SK-N-SH (cell line): ENCODE measurements at regions not wholly inside any gene's neighbourhood (a gene's known extent, or its start where the extent isn't known, plus 50 kb on each side); places are given as distances from the start of the nearest gene placed in this dataset.

ENCODE experiments used
- CTCF ChIA-PET: fragments of 300-600, 350-600 bp; formaldehyde crosslinking; extraction: SDS; loops from one replicate; lab custom pipeline; 2021; lab: Yijun Ruan, JAX
- POLR2A ChIA-PET: fragments of 350-600 bp; sonication (Branson Sonifier 250); formaldehyde crosslinking; extraction: SDS; loops from one replicate; lab custom pipeline; 2020; ENCODE audit warnings: antibody characterized with exemption, inconsistent platforms; lab: Yijun Ruan, JAX
- DNase-seq: peaks from one replicate; pipeline ENCODE4 v3.0.0; 2012
- H2AFZ ChIP-seq: fragments of 200-600 bp; sonication (generic); 2 replicates; pipeline ENCODE4 v1.8.1; 2016; ENCODE audit warnings: antibody characterized with exemption, mild to moderate bottlenecking, low read depth
- H3F3A ChIP-seq: fragments of 200-600 bp; sonication (generic); replicated peaks from 2 replicates; pipeline ENCODE3; 2016; ENCODE audit warnings: antibody characterized with exemption, mild to moderate bottlenecking; ENCODE audit not compliant: insufficient read depth
- H3K27ac ChIP-seq, 2 experiments: fragments of 200-500 bp in 1 of 2; fragments of 200-600 bp in 1 of 2; sonication (Bioruptor generic) in 1 of 2; sonication (generic), shearing (Covaris generic) in 1 of 2; 2 replicates each; pipeline versions ENCODE4 v1.5.1 to v1.6.1; 2014 to 2016; ENCODE audit warnings: low read depth in 2 of 2, inconsistent platforms in 1 of 2, low read length in 1 of 2, mild to moderate bottlenecking in 1 of 2, mixed read lengths in 1 of 2
- H3K27me3 ChIP-seq: fragments of 200-600 bp; sonication (generic), shearing (Covaris generic); 2 replicates; pipeline ENCODE4 v1.6.1; 2016; ENCODE audit warnings: mixed run types; ENCODE audit not compliant: insufficient read depth
- H3K36me3 ChIP-seq, 2 experiments: fragments of 200-500 bp in 1 of 2; fragments of 200-600 bp in 1 of 2; sonication (Bioruptor generic) in 1 of 2; sonication (generic) in 1 of 2; replicated peaks in 1 of 2; 2 replicates each; pipeline versions ENCODE3 to v1.5.1; 2014 to 2016; ENCODE audit warnings: low read length in 1 of 2, mild to moderate bottlenecking in 1 of 2; ENCODE audit not compliant: insufficient read depth in 2 of 2, control insufficient read depth in 1 of 2
- H3K4me1 ChIP-seq, 2 experiments: fragments of 200-500 bp in 1 of 2; fragments of 200-600 bp in 1 of 2; sonication (Bioruptor generic) in 1 of 2; sonication (generic), shearing (Covaris generic) in 1 of 2; 2 replicates each; pipeline versions ENCODE4 v1.5.1 to v1.6.1; 2014 to 2016; ENCODE audit warnings: low read depth in 1 of 2, low read length in 1 of 2, mixed run types in 1 of 2; ENCODE audit not compliant: insufficient read depth in 2 of 2, control insufficient read depth in 1 of 2
- H3K4me2 ChIP-seq: fragments of 200-600 bp; sonication (generic), shearing (Covaris generic); 2 replicates; pipeline ENCODE4 v1.6.1; 2017; ENCODE audit warnings: mixed run types
- H3K4me3 ChIP-seq, 2 experiments: fragments of 200-500 bp in 1 of 2; fragments of 200-600 bp in 1 of 2; sonication (Bioruptor generic) in 1 of 2; sonication (generic), shearing (Covaris generic) in 1 of 2; 2 replicates each; pipeline versions ENCODE4 v1.5.1 to v1.8.1; 2014 to 2016; ENCODE audit warnings: low read depth in 2 of 2, inconsistent platforms in 1 of 2, low read length in 1 of 2, mild to moderate bottlenecking in 1 of 2, mixed read lengths in 1 of 2, moderate library complexity in 1 of 2
- H3K79me2 ChIP-seq: fragments of 200-600 bp; sonication (generic); 2 replicates; pipeline ENCODE4 v1.8.1; 2017; ENCODE audit warnings: mild to moderate bottlenecking; ENCODE audit not compliant: insufficient read depth
- H3K9ac ChIP-seq: fragments of 200-600 bp; sonication (generic); 2 replicates; pipeline ENCODE4 v1.6.1; 2017; ENCODE audit warnings: mixed run types
- H3K9me2 ChIP-seq: fragments of 200-600 bp; sonication (generic); 2 replicates; pipeline ENCODE4 v1.6.1; 2017; ENCODE audit warnings: mixed run types
- H3K9me3 ChIP-seq: fragments of 200-600 bp; sonication (generic); 2 replicates; pipeline ENCODE4 v1.6.1; 2017; ENCODE audit warnings: mixed run types, mild to moderate bottlenecking, moderate library complexity
- H4K20me1 ChIP-seq: fragments of 200-600 bp; sonication (generic); 2 replicates; pipeline ENCODE4 v1.6.1; 2017; ENCODE audit warnings: mild to moderate bottlenecking, mixed run types; ENCODE audit not compliant: insufficient read depth
- ELF1 ChIP-seq: IDR thresholded peaks from 2 replicates; pipeline ENCODE4 v1.4.0; 2012
- EP300 ChIP-seq, 2 experiments: IDR thresholded peaks; 2 replicates each; pipeline versions ENCODE4 v1.4.0 to v1.6.1; 2012; ENCODE audit warnings: borderline replicate concordance in 1 of 2, low read depth in 1 of 2, low read length in 1 of 2
- FOXM1 ChIP-seq: IDR thresholded peaks from 2 replicates; pipeline ENCODE4 v1.4.0; 2012; ENCODE audit warnings: low read depth, mild to moderate bottlenecking
- GABPA ChIP-seq: IDR thresholded peaks from 2 replicates; pipeline ENCODE4 v1.4.0; 2012; ENCODE audit warnings: low read depth, mild to moderate bottlenecking
- JUND ChIP-seq: IDR thresholded peaks from 2 replicates; pipeline ENCODE4 v1.4.0; 2012
- MEF2A ChIP-seq: IDR thresholded peaks from 2 replicates; pipeline ENCODE4 v1.4.0; 2012; ENCODE audit warnings: low read depth, borderline replicate concordance
- NFIC ChIP-seq: IDR thresholded peaks from 2 replicates; pipeline ENCODE4 v1.4.0; 2012; ENCODE audit warnings: borderline replicate concordance
- NRF1 ChIP-seq: IDR thresholded peaks from 2 replicates; pipeline ENCODE4 v1.6.1; 2012; ENCODE audit warnings: low read depth, mild to moderate bottlenecking, low read length
- POLR2AphosphoS5 ChIP-seq: IDR thresholded peaks from 2 replicates; pipeline ENCODE4 v1.6.1; 2012; ENCODE audit warnings: low read depth, low read length
- RCOR1 ChIP-seq: fragments of 150-350 bp; IDR thresholded peaks from 2 replicates; pipeline ENCODE4 v1.6.1; 2017; ENCODE audit warnings: antibody characterized with exemption, low read length
- RFX5 ChIP-seq: IDR thresholded peaks from 2 replicates; pipeline ENCODE4 v1.6.1; 2012; ENCODE audit warnings: mild to moderate bottlenecking, improper control_type of control experiment, low read length
- RXRA ChIP-seq: IDR thresholded peaks from 2 replicates; pipeline ENCODE4 v1.4.0; 2012; ENCODE audit warnings: low read depth, mild to moderate bottlenecking, borderline replicate concordance
- SIN3A ChIP-seq: IDR thresholded peaks from 2 replicates; pipeline ENCODE4 v1.6.1; 2012; ENCODE audit warnings: low read depth, mild to moderate bottlenecking, low read length, moderate library complexity, borderline replicate concordance
- SMC3 ChIP-seq: IDR thresholded peaks from 2 replicates; pipeline ENCODE4 v1.6.1; 2012; ENCODE audit warnings: low read depth, low read length, improper control_type of control experiment
- TAF1 ChIP-seq: IDR thresholded peaks from 2 replicates; pipeline ENCODE4 v1.6.1; 2012; ENCODE audit warnings: low read depth, mild to moderate bottlenecking, low read length, moderate library complexity, borderline replicate concordance
- TEAD4 ChIP-seq: IDR thresholded peaks from 2 replicates; pipeline ENCODE4 v1.4.0; 2012; ENCODE audit warnings: mild to moderate bottlenecking, borderline replicate concordance; ENCODE audit not compliant: insufficient read depth
- WGBS: methylation state at CpG from one replicate; pipeline ENCODE4 v1.1.6; 2017; ENCODE audit warnings: low lambda C conversion rate; 5-methylcytosine and 5-hydroxymethylcytosine counted together
- TF ChIP-seq, protein P1 (sequence below): fragments of 200-600 bp; sonication (generic); IDR thresholded peaks from 2 replicates; pipeline ENCODE4 v1.6.1; 2017; ENCODE audit warnings: antibody characterized with exemption, mild to moderate bottlenecking, moderate library complexity
- TF ChIP-seq, protein P2 (sequence below): IDR thresholded peaks from 2 replicates; pipeline ENCODE4 v1.4.0; 2012; ENCODE audit warnings: low read depth, borderline replicate concordance
- TF ChIP-seq, protein P3 (sequence below): fragments of 150-350 bp; IDR thresholded peaks from 2 replicates; pipeline ENCODE4 v1.6.1; 2016; ENCODE audit warnings: mild to moderate bottlenecking, low read depth, low read length

DNA sequence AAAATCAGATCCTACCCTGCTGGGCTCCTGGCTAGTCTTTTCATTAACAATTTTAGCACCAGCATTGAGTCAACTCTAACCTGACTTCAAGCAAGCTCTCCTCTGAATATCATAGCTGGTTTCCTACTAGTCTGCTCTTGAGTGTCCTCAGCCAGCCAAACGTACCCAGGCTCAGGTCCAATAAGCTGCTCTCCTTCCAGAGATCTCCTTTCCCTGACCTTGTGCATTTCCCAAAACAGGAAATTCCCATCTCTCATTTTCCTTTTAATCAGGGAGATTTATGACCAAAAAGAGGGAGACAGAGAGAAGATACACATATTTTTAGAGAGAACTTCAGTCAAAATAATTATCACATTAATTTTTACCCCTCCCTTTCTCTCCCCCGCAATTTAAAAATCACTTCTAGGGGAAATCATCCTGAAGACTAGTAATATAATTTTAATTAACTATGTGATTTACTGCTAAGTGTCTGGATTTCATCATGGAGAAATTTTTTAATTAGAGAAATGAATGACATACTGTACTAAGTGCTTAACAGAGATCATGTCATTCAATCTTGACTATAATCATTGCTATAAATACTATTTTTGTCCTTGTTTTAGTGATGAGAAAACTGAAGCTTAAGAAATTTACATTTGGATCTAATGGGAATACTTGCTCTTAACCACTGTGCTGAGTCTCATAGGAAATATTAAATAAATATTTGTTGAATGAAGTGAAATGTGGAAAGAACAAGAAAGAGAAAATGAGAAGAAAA, 421.7 kb upstream of the INTU start:
- no peaks in the 10 kb centered on the region; the same call in 1 of the 2 replicates for H3K9me3 ChIP-seq
- ChIA-PET POLR2A (no interaction called here), CTCF (no interaction called here)
- no peaks in the 10 kb centered on the region; a peak in 2 of 4 replicates for H3K4me1 ChIP-seq
- peak overlapping the region; percentile 37 to 76; a peak in 3 of 4 replicates for H3K27ac ChIP-seq
- no peaks in the 10 kb centered on the region for H3K9me2 ChIP-seq
- no peak overlapping the region for H2AFZ ChIP-seq
- no peak for TF ChIP-seq ELF1
- TF ChIP-seq SMC3, result no peak
- no peak for TF ChIP-seq RXRA
- TF ChIP-seq, protein P1, sequence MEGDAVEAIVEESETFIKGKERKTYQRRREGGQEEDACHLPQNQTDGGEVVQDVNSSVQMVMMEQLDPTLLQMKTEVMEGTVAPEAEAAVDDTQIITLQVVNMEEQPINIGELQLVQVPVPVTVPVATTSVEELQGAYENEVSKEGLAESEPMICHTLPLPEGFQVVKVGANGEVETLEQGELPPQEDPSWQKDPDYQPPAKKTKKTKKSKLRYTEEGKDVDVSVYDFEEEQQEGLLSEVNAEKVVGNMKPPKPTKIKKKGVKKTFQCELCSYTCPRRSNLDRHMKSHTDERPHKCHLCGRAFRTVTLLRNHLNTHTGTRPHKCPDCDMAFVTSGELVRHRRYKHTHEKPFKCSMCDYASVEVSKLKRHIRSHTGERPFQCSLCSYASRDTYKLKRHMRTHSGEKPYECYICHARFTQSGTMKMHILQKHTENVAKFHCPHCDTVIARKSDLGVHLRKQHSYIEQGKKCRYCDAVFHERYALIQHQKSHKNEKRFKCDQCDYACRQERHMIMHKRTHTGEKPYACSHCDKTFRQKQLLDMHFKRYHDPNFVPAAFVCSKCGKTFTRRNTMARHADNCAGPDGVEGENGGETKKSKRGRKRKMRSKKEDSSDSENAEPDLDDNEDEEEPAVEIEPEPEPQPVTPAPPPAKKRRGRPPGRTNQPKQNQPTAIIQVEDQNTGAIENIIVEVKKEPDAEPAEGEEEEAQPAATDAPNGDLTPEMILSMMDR, result no peak
- TF ChIP-seq JUND, result no peak
- no peak for TF ChIP-seq SIN3A
- TF ChIP-seq TEAD4, result no peak
- TF ChIP-seq FOXM1, result no peak
- TF ChIP-seq RFX5, result no peak
- TF ChIP-seq NRF1, result no peak
- TF ChIP-seq POLR2AphosphoS5, result no peak
- TF ChIP-seq, protein P2, sequence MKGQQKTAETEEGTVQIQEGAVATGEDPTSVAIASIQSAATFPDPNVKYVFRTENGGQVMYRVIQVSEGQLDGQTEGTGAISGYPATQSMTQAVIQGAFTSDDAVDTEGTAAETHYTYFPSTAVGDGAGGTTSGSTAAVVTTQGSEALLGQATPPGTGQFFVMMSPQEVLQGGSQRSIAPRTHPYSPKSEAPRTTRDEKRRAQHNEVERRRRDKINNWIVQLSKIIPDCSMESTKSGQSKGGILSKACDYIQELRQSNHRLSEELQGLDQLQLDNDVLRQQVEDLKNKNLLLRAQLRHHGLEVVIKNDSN, result no peak
- TF ChIP-seq NFIC, result no peak
- no peak for DNase-seq
- no peak overlapping the region for H3K4me2 ChIP-seq
- H3K79me2 ChIP-seq, result no peaks in the 10 kb centered on the region
- no peaks in the 10 kb centered on the region for H3K27me3 ChIP-seq
- H4K20me1 ChIP-seq, result no peaks in the 10 kb centered on the region
- H3K9ac ChIP-seq, result no peak overlapping the region
- no peak overlapping the region for H3K4me3 ChIP-seq
- WGBS, result 32% methylated on average over 2 of the region's 2 CpGs
- H3K36me3 ChIP-seq, result no peaks in the 10 kb centered on the region
- H3F3A ChIP-seq, result no peaks in the 10 kb centered on the region

DNA sequence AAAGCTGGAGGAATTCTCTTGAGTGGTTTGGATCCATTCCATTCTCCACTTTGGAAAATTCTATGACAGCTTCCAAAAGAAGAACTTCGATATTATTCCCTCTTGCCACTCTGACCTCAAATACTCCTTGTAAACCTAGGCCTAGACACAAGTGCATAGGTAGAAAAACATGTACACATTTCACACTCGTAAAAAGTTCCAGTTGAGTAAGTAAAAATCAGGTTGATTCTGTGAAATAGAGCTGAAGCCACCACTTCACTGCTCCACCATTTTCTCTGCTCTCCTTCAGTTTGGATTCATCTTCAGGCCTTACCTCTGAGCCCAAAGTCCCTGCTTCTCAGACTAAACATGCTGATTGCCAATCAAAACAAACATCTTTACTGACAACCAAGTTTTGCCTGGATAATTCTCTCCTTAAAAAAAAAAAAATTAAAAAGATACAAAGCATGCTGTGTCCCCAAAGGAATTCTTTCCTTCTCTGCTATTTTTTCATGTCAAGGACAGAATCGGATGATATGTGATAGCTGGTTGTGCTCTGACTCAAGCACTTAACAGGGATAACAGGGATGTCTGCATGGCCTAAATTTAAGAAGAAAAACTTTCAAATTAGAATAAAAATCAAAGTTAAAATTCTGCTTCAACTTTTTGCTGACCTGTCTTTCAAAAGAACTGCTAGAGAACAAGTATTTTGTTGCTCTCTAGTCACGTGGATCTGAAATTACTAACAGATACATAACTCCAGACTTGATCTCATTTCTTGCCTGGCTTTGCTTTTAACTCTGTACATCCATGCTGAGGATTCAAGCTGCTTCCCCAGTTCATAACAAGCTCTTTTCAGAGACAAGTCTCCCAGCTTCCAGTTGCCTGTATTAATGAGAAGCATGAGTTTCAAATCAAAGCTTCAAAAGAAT, 420.9 kb upstream of the INTU start:
- Histone ChIP-seq H3K9ac (no peak overlapping the region), H4K20me1 (no peaks in the 10 kb centered on the region), H3K4me3 (no peak overlapping the region), H3K27ac (peak overlapping the region; percentile 37 to 76; a peak in 2 of 4 replicates), H2AFZ (no peak overlapping the region), H3K4me2 (no peak overlapping the region), H3K4me1 (no peaks in the 10 kb centered on the region; a peak in 2 of 4 replicates), H3K36me3 (no peaks in the 10 kb centered on the region), H3F3A (no peaks in the 10 kb centered on the region), H3K79me2 (no peaks in the 10 kb centered on the region), H3K9me3 (no peaks in the 10 kb centered on the region; the same call in 1 of the 2 replicates), H3K27me3 (no peaks in the 10 kb centered on the region), H3K9me2 (no peaks in the 10 kb centered on the region)
- POLR2A ChIA-PET, result no interaction called here
- CTCF ChIA-PET, result interaction anchor here (0.6 kb wide), 1 partner anchor 1929 kb away, joined by 3 read pairs; no protein-coding TSS in a partner anchor
- no peak for DNase-seq
- WGBS, result 26% methylated on average over 4 of the region's 4 CpGs
- TF ChIP-seq, protein P3, sequence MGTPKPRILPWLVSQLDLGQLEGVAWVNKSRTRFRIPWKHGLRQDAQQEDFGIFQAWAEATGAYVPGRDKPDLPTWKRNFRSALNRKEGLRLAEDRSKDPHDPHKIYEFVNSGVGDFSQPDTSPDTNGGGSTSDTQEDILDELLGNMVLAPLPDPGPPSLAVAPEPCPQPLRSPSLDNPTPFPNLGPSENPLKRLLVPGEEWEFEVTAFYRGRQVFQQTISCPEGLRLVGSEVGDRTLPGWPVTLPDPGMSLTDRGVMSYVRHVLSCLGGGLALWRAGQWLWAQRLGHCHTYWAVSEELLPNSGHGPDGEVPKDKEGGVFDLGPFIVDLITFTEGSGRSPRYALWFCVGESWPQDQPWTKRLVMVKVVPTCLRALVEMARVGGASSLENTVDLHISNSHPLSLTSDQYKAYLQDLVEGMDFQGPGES, result no peak
- no peak for TF ChIP-seq RXRA
- TF ChIP-seq RFX5, result no peak
- no peak for TF ChIP-seq EP300 (IDR thresholded peaks at IDR 0.05; ENCODE audit: borderline replicate concordance in 1 of 2, low read depth in 1 of 2, low read length in 1 of 2)
- TF ChIP-seq SMC3, result no peak
- TF ChIP-seq, protein P2, result no peak
- no peak for TF ChIP-seq JUND
- TF ChIP-seq GABPA, result no peak
- no peak for TF ChIP-seq RCOR1
- TF ChIP-seq MEF2A, result no peak
- no peak for TF ChIP-seq TAF1
- no peak for TF ChIP-seq TEAD4
